Endodermal cell (in vitro differentiated cells): ENCODE measurements at regions not wholly inside any gene's neighbourhood (a gene's known extent, or its start where the extent isn't known, plus 50 kb on each side); places are given as distances from the start of the nearest gene placed in this dataset.

ENCODE experiments used
- DNase-seq: peaks from one replicate; pipeline ENCODE4 v3.0.0-alpha.2; 2017
- H3K27ac ChIP-seq: 2 replicates; pipeline ENCODE4 v1.5.1; 2013; ENCODE audit warnings: mild to moderate bottlenecking, low read depth, low read length, moderate library complexity
- H3K27me3 ChIP-seq: 2 replicates; pipeline ENCODE4 v1.6.1; 2013; ENCODE audit warnings: mild to moderate bottlenecking, low read length, moderate library complexity; ENCODE audit not compliant: insufficient read depth, control insufficient read depth, poor library complexity, severe bottlenecking
- H3K36me3 ChIP-seq: 2 replicates; pipeline ENCODE4 v1.7.0; 2013; ENCODE audit warnings: mild to moderate bottlenecking, low read length, moderate library complexity; ENCODE audit not compliant: control insufficient read depth, insufficient read depth
- H3K4me1 ChIP-seq: one replicate; pipeline ENCODE4 v1.7.0; 2013; ENCODE audit warnings: low read length; ENCODE audit not compliant: control insufficient read depth, insufficient read depth
- H3K4me3 ChIP-seq: 2 replicates; pipeline ENCODE4 v1.5.1; 2013; ENCODE audit warnings: mild to moderate bottlenecking, low read length, moderate library complexity
- H3K9ac ChIP-seq: 2 replicates; pipeline ENCODE4 v1.6.1; 2013; ENCODE audit warnings: mild to moderate bottlenecking, low read length, moderate library complexity; ENCODE audit not compliant: poor library complexity, severe bottlenecking; ENCODE audit errors: extremely low read depth
- H3K9me3 ChIP-seq: 2 replicates; pipeline ENCODE4 v1.6.1; 2013; ENCODE audit warnings: mild to moderate bottlenecking, low read length, moderate library complexity; ENCODE audit not compliant: control insufficient read depth
- H3K27ac Mint-ChIP-seq: 2 replicates; pipeline ENCODE4 v1.8.0; 2020; ENCODE audit warnings: mixed read lengths
- H3K27me3 Mint-ChIP-seq: 2 replicates; pipeline ENCODE4 v1.8.0; 2021; ENCODE audit warnings: mild to moderate bottlenecking, mixed read lengths; ENCODE audit not compliant: insufficient read depth
- H3K36me3 Mint-ChIP-seq: 2 replicates; pipeline ENCODE4 v1.8.0; 2020; ENCODE audit warnings: low read depth, mixed read lengths
- H3K4me1 Mint-ChIP-seq: 2 replicates; pipeline ENCODE4 v1.8.0; 2020; ENCODE audit warnings: mixed read lengths
- H3K4me3 Mint-ChIP-seq: 2 replicates; pipeline ENCODE4 v1.8.0; 2020; ENCODE audit warnings: mild to moderate bottlenecking, moderate library complexity, mixed read lengths
- H3K9me3 Mint-ChIP-seq: 2 replicates; pipeline ENCODE4 v1.8.0; 2020; ENCODE audit warnings: mild to moderate bottlenecking, mixed read lengths
- CTCF ChIP-seq: fragments of 200-600 bp; sonication (generic); conservative IDR thresholded peaks from 2 replicates; pipeline ENCODE4 v1.5.0; 2021; ENCODE audit warnings: antibody characterized with exemption, mild to moderate bottlenecking
- WGBS, 2 experiments: methylation state at CpG; one replicate each; pipeline versions ENCODE4 v1.1.5 to v1.1.7; 2013; ENCODE audit warnings: missing lambda C conversion rate in 2 of 2, mixed read lengths in 1 of 2; ENCODE audit not compliant: insufficient coverage in 1 of 2, insufficient read length in 1 of 2; 5-methylcytosine and 5-hydroxymethylcytosine counted together

GRCh38 chr2:128868686-128869551 lies 550.3 kb upstream of the HS6ST1 start:
- H3K4me1 Mint-ChIP-seq: peaks cover 3% of the 10 kb centered on the region
- H3K4me3 Mint-ChIP-seq: no peak overlapping the region
- Histone ChIP-seq H3K4me3 (no peak overlapping the region), H3K27me3 (no peaks in the 10 kb centered on the region), H3K27ac (no peak overlapping the region), H3K36me3 (no peaks in the 10 kb centered on the region), H3K4me1 (no peaks in the 10 kb centered on the region), H3K9ac (no peak overlapping the region), H3K9me3 (no peaks in the 10 kb centered on the region)
- WGBS, 2 experiments: 91 to 98% methylated on average over 7 of the region's 7 CpGs
- TF ChIP-seq CTCF: no peak
- no peaks in the 10 kb centered on the region for H3K36me3 Mint-ChIP-seq
- no peak for DNase-seq
- no peaks in the 10 kb centered on the region for H3K9me3 Mint-ChIP-seq
- H3K27me3 Mint-ChIP-seq: no peaks in the 10 kb centered on the region
- no peak overlapping the region for H3K27ac Mint-ChIP-seq

GRCh38 chr2:128874608-128875007 lies 555.9 kb upstream of the HS6ST1 start:
- H3K27ac Mint-ChIP-seq: no peak overlapping the region
- H3K9me3 Mint-ChIP-seq: no peaks in the 10 kb centered on the region
- Histone ChIP-seq H3K9ac (no peak overlapping the region), H3K27ac (no peak overlapping the region), H3K36me3 (no peaks in the 10 kb centered on the region), H3K4me3 (no peak overlapping the region), H3K9me3 (no peaks in the 10 kb centered on the region), H3K27me3 (no peaks in the 10 kb centered on the region), H3K4me1 (no peaks in the 10 kb centered on the region)
- TF ChIP-seq CTCF: no peak
- no peak overlapping the region for H3K4me3 Mint-ChIP-seq
- DNase-seq: no peak
- H3K4me1 Mint-ChIP-seq: peaks cover 28% of the 10 kb centered on the region
- H3K36me3 Mint-ChIP-seq: no peaks in the 10 kb centered on the region
- no peaks in the 10 kb centered on the region for H3K27me3 Mint-ChIP-seq
- 92 to 96% methylated on average over 5 of the region's 5 CpGs for WGBS, 2 experiments

DNA sequence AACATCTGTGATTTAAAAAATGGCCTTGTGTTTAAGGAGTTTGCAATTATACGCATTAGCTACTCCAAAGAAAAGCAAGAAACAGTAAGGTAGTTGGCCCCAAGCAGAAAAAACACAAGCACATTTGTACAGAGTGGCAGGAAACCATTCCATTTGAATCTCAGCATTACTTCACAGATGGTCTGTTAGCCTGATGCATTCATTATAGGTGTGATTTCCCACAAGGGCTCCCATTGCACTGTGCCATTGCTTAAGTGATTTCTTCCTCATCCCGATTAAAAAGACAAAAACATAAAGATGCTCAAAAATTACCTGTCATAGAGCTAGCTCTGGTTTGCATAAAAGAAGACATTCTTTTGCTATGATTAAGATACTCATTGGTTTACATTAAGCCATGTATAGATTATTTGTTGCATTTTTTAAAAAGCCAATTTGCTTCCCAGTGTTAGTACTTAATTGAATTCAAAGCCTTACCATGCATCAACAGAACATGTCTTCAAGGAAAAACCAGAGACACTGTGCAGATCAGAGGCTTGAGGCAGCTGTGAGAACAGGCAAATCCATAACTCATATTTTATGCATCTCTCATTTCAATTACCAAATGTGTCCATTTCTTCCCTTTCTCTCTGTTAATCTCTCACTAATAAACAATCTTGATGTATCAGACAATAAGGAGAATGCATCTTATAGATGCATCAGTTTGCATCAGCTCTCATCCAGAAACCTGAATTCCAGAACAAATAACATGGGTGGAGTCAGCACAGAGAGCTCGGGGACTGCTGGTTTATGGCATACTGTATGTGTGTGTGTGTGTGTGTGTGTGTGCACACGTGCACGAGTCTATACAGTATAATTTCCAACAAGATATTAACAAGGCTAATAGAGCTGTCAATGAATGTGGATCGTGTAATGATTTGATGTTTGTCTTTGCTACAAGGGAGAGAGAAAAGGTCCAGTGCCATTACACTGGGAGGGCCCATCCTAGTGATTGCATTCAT lies 558.6 kb upstream of the HS6ST1 start:
- Histone ChIP-seq H3K9me3 (no peaks in the 10 kb centered on the region), H3K4me3 (no peak overlapping the region), H3K27me3 (no peaks in the 10 kb centered on the region), H3K36me3 (no peaks in the 10 kb centered on the region), H3K4me1 (no peaks in the 10 kb centered on the region), H3K27ac (no peak overlapping the region), H3K9ac (no peak overlapping the region)
- H3K9me3 Mint-ChIP-seq: no peaks in the 10 kb centered on the region
- no peak overlapping the region for H3K4me3 Mint-ChIP-seq
- H3K27me3 Mint-ChIP-seq: no peaks in the 10 kb centered on the region
- 69 to 100% methylated on average over 1 to 4 of the region's 6 CpGs for WGBS, 2 experiments
- no peak overlapping the region for H3K27ac Mint-ChIP-seq
- H3K4me1 Mint-ChIP-seq: peaks cover 28% of the 10 kb centered on the region
- H3K36me3 Mint-ChIP-seq: no peaks in the 10 kb centered on the region
- no peak for TF ChIP-seq CTCF
- DNase-seq: no peak
